ENCODE measurements at regions not wholly inside any gene's neighbourhood (a gene's known extent, or its start where the extent isn't known, plus 50 kb on each side); places are given as distances from the start of the nearest gene placed in this dataset.

DNA sequence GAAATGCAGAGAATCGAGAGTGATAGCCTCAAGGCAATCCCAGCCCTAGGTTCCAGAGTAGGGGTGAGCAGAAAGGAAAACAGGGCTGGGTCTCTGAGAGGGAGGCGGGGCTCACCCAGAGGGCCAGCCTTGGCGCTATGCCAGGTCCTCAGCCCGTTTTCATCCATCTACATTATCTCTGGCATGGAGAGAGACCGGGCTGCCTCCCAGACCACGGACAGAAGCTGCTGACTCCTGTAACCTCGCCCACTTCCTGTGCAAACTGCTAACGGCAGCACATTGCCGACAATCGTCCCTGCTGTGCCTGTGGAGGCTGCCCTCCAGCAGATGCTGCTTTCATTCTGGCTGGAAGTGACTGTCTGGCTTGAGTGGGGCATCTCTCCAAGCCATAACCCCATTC lies 569.1 kb downstream of the NPHP4 start:
- DNase-seq (ENCODE audit: low spot score), result no peak

DNA sequence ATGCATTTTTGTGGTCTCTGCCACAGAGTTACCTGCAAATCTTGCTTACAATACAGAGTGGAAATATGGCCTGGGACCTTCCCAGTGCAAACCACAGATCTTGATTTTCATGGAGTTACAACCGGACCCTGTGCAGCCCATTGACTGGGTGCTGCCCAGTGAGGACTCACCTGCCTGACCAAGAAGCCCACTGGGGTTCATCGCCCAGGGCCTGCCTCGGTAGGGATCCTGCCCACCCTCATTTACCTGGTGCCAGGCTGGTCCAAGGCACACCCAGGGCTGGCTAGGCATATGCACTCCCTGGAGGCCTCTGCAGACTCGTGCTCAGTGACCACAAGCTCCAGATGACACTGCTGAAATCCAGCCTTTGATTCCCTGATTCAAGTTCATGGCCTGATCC lies 572.7 kb downstream of the NPHP4 start:
- DNase-seq (ENCODE audit: low spot score), result no peak

DNA sequence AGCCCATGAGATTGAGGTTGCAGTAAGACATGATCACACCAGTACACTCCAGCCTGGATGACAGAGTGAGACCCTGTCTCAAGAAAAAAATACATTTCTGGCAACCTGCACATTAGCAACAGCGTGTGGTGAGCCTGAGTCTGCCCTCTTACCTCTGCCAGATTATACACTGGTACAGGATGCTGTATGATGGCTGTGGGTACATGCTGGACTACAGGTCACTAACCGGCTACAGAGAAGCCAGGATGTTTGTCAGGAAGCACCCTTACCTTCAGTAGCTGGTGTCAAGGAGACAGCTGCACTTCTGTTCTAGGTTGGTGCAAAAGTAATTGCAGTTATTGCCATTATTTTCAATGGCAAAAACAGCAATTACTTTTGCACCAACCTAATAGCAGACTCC lies 575.7 kb downstream of the NPHP4 start:
- DNase-seq (ENCODE audit: low spot score), result no peak

DNA sequence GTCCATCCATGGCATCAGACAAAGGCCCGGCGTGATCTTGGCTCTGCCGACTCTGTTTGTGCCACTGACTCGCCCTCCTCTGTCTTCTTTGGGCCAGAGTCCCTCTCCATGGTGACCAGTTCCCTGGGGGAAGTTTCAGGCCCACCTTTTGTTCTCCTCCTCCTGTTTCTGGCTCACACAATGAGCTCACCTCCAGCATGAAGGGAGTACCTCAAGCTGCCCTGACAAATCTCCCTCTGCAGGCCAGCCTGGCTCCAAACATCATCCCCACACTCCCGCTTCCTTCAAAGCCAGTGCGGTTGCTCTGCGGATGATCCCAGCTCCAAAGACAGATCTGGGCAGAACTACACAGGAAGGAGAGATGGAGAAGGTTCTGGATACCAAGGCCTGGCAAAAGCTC lies 576.6 kb downstream of the NPHP4 start:
- no peak for DNase-seq (ENCODE audit: low spot score)

DNA sequence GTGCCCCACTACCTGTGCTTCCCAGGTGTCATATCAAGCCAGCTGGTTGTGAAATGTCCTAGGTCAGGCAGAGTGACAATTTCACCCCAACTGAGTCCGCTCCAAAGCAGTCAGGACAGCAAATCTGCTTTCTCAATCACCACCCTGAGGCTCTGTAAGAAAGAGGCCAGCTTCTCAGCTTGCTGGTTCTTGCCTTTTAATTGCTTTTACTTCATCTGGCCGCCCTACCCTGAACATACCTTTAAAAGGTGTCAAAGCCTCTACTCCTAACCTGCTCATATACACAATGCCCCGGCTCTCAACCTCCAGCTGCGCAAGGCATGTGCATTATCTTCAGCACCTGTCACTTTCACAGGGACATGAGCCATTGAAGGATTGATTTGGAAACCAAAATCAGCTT lies 581.6 kb downstream of the NPHP4 start:
- no peak for DNase-seq (ENCODE audit: low spot score)

DNA sequence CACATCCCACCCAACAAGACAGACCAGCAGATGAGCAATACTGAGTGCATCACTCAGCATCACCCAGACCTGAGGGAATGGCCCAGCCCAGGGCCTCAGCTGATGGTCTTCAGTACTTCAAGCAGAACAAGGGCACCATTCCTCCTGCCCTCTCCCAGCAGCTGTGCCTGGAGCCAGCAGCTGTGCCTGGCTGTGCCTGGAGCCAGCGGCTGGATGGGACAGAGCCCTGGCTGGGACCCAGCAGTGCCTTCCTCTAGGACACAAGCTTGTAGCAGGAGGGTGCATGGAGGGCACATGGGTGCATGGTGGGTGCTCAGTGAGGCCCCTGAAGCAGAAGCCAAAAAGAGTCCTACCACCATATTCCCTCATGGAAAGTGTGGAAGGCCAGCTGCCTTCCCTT lies 583.8 kb downstream of the NPHP4 start:
- DNase-seq (ENCODE audit: low spot score), result no peak

DNA sequence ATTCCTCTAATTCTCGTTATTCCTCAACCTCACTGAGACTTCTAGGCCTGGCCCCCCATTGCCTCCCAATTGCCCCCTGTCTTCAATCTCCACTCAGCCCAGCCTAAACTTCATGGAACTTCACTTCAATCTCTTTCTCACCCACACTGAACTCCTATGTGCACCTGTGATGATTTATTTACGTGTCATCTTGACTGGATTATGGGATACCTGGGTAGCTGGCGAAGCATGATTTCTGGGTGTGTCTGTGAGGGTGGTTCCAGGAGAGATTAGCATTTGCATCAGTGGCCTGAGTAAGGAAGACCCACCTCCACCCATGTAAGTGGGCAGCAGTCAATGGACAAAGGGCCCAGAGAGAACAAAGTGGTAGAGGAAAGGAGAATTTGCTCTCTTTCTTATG lies 587.0 kb downstream of the NPHP4 start:
- DNase-seq (ENCODE audit: low spot score), result no peak

DNA sequence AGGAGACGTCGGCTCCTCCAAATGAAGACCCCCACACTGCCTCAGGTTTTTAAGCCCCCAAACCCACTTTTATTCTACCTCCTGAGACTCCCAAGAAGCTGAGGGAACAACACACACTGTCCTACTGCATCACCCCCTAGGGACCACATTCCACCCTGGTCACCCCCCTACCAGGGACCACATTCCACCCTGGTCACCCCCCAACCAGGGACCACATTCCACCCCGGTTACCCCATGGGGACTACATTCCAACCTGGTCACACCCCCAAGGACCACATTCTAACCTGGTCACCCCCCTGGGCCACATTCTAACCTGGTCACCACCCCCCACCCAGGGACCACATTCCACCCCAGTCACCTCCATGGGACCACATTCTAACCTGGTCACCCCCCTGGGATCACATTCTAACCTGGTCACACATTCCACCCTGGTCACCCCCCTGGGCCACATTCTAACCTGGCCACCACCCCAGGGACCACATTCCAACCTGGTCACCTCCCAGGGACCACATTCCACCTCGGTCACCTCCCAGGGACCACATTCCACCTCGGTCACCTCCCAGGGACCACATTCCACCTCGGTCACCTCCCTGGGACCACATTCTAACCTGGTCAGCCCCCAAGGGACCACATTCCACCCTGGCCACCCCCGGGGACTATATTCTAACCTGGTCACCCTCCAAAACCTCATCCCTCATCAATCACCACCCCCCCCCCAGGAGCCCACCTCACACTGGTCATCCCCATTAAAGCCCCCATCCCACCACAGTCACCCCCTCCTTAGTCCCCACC lies 587.6 kb downstream of the NPHP4 start:
- no peak for DNase-seq (ENCODE audit: low spot score)

DNA sequence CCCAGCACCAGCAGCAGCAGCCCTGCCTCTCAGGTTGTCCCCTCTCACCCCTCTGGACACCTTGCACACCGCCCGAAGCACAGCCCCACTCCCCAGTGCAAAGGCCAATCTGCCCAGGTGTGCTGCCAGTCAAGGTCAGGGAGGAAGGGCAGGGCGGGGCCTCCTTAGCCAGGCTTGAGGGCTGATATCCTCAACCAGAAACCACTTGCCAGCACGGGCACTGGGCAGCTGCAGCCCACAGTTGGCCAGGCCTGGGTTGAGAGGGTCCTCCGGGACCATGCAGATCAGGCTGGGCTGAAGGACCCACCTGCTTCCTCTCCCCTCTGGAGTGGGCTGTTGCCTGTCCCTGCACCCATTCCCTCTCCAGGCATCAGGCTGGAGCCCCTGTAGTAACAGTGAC lies 588.3 kb downstream of the NPHP4 start:
- no peak for DNase-seq (ENCODE audit: low spot score)

DNA sequence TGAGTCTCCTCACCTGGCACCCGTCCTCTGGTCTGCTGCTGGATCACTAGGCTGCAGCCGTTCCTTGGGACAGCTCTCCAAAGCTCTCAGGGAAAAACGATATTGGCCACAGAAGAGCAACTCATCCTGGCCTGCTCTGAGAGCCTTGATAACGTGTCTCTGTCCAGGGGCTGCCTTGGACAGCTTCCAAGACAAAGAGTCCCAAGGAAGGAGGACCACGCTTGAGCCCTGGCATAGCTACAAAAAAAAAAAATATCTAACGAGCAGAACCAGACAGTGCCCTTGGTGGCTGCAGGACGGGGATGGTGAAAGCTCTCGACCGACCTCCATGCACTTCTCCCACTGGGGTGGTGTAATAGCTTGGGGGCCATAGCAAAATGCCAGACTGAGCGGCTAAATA lies 589.6 kb downstream of the NPHP4 start:
- no peak for DNase-seq (ENCODE audit: low spot score)

DNA sequence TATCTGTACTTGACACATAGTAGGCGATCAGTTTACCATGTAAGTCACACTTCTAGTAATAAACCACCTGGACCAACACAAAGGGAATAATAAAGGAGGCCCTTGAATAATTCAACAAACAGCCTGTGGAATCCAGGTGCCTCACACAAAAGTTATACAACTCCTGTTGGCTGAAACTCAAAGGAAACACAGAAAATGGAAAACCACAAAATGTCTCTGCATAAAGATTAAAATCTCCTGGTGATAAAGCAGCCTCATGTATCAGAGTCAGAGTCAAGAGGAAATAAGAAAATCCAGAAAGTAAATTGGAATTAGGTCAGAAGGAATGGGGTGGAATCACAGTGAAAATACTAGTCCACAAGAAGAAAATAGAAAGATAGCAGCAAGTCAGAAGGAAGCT lies 592.5 kb downstream of the NPHP4 start:
- no peak for DNase-seq (ENCODE audit: low spot score)

DNA sequence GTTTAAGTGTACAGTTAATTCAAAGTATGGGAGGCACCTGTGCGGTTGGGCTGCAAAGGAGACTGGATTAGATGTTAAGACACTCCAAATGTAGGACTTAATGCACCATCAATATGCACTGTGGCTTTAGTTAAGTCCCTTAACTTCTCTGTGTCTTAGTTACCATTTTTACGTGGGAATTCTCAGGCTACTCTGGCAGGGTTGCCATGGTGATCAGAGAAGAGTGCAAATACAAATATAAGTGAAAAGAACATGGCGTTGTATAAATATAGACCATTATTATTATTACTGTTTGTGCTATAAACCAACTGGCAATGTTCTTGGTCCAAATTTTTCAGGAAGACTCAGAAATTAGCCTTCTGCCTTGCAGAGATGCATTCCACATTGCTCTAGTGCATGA lies 595.6 kb downstream of the NPHP4 start:
- DNase-seq (ENCODE audit: low spot score), result no peak

DNA sequence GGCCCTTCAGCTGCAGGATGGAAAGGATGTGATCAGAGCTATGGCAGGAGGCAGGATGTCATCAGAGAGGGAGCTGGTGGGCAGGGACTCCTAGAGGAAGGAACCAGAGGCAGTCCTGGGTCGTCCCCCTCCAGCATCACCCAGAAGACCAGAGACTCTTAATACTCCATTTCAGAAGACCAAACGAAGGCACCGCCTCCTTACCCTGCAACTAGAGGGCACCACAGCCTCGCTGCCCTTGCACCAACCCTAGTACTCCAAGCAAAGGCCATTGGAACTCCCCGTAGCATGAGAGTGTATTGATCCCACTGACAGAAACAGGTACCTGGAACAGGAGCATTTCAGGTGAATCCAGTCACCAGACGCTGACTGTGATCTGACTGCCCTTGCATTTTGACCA lies 598.1 kb downstream of the NPHP4 start:
- DNase-seq (ENCODE audit: low spot score), result no peak

DNA sequence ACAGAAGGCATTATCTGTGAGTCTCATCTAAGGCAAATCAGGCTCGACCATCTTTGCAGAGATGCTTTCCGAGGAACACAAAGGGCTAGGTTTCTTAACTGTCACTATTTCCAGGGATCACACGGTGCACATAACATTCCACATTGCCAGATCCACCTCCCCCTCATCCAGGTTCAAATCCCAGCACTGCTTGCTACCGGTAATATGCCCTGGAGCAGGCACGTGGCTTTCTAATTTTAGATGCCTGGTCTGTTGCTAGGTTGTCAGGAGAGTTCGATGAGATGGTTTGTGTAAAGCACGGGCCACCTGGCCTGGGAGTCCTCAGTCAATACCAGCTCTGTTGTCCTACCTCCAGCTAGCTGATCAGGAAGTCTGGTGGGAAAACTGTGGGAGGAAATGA lies 598.6 kb downstream of the NPHP4 start:
- DNase-seq (ENCODE audit: low spot score), result no peak

DNA sequence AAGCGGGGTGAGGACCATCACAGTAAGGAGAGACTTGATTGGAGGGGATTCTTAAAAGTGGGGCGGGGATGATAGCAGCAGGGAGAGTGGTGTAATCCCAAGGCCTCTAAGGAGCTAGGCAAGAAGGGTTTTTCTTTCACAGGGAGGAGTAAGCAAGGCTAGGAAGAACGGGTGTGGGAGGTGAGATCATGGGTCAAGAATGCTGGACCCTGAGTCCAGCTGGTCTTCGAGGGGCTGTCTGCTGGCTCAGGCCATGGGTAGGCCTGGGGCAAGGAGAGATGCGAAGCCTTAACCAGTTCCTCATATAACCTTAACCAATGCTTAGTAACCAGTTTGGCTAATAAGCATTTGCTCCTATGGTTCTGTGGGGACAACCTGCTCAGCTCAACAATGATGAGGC lies 599.1 kb downstream of the NPHP4 start:
- DNase-seq (ENCODE audit: low spot score), result no peak

DNA sequence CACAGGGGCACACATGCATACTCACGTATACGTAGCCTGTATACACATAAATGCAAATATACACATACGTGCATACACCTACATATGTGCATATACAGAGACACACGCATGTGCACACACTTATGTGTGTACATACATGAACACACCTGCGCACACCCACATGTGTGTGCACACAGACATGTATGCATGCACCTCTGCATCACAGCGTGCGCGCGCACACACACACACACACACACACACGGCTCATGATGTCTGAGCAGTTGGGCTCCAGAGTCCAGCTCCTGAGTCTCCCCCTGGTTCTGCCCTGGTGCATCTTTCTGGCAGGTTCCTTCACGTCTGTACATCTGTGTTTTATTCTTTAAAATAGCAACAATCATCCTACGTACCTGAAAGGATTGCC lies 600.5 kb downstream of the NPHP4 start:
- no peak for DNase-seq (ENCODE audit: low spot score)

DNA sequence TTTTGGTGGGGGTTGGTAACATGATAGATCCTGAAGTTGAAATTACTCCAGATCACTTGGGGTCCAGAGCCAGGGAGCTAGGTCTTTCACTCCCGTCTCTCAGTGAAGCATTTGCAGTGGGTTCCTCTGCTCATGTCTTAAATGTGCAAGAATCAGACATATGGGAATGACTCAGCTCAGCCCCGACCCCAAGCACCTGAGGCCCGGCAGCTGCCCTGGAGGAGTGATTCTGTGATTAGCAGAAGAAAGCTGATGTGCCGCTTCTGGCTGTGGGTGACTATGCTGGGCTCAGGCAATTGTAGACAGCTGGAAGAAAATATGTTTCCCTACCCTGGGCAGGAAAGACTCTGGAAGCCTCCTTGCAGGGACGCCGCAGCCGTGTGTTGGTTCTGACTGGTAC lies 601.7 kb downstream of the NPHP4 start:
- DNase-seq (ENCODE audit: low spot score), result no peak

DNA sequence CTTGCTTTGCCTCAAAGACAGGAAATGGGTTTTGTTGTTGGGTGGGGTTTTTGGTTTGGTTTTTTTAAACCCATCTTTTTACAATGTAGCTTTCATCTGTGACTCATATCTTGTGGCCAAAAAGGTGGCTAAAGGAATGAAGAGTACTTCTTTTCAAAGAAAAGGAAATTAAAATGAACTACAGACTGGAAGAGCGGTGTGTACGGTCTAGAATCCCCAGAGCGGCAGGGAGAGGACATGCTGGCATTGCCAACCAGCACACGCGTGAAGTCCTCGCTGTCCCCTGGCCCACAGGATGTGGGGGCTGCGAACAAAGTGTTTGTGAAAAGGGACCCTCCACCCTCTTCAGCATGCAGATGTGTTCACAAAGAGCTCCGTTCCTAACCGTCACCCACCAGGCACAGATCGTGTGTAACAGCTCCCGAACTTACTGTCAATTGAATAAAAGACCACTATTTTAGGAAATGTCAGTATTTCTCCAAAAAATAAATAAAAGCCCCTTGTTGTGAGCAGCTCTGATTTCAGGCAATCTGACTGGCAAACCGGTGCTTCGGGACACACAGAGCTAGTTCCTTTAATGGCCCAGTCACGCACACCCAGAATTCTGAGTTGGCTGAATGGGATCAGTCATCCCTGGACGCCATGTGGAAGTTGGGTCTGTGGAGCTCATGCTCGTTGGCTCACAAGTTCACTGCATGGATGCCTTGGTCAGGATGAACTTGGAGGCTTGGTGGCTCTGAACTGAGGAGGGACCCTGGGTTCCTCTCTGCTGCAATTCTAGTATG lies 602.9 kb downstream of the NPHP4 start:
- DNase-seq (ENCODE audit: low spot score), result no peak

DNA sequence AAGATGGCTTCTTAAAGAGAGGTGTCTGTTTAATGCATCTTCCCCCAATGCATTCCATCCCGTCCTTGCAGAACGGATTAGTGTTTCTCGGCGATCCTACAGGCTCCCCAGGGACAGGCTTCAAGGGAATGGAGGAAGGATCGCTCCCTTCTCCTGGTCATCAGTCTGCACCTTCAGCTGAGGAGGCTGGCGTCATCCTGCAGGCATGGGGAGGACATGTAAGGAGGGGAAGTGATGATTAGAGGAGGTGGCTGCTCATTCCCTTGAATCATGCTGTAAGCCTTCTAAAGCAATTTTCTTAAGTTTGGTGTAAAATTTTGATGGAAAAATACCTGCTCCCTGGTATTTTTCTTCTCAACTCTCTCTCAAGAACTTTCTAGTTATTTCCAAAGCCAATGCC lies 603.6 kb downstream of the NPHP4 start:
- DNase-seq (ENCODE audit: low spot score), result no peak

DNA sequence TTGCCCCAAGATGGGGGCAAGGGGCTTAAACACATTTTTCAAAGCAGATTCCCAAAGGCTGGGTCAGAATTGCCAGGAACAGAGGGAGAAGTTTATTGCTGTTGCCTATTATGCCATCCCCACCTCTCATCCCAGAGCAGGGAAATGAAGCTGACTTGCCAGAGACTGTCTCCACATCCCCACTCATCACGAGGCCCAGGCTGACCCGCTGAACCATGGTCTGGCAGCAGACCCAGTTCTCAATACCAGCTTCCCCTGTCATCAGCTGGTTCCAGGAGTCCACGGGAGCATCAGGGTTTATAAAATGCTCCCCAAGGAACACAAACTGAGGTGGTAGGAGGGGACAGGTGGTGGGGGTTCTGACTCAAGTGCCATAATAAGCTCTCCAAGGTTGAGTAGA lies 605.9 kb downstream of the NPHP4 start:
- DNase-seq (ENCODE audit: low spot score), result no peak

DNA sequence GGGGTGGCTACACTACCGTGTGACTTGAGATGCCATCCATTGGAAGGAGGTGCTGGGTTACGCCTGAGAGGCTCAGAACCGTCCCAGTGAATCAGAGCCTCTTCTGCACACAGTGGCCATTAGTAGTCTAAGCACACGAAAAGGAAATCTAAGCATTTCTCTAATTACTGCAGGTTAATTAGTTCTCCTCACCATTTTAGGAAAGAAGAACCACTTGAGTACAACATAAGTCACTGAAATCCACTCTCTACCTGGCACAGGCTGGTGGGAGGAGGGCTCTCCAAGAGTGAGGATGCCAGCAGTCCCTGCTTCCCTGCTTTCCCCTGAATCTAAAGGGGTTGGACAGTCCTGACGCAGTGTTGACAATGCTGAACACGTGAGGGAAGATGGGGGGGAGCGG lies 606.3 kb downstream of the NPHP4 start:
- DNase-seq (ENCODE audit: low spot score), result no peak

DNA sequence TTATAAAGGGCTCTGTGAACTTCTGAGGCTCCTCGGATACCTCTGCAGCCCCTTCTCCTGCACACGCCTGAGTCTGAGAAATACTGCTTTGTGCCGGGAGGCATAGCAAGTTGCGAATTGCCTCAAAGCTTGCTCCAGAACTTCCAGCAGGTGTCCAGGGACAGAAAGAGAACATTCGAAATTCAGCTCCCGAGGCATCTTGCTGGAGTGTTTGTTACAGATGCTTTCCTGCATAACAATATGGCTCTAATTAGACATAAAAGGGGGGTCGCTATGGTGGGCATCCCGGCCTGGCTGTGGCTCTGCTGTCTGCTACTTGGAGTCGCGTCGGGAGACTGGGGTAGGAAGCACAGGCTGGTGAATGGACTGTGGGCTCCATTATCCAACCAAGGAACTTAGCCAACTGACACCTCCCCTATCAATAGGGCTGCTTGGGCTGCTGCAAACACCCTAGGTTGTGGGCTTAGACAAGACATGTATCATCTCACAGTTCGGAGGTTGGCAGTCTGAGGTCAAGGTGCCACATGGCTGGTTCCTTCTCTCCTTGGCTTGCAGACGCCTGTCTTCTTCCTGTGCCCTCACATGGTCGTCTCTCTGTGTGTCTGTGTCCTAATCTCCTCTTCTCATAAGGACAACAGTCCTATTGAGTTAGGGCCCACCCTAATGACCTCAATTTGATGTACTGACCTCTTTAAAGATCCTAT lies 607.0 kb downstream of the NPHP4 start:
- no peak for DNase-seq (ENCODE audit: low spot score)

DNA sequence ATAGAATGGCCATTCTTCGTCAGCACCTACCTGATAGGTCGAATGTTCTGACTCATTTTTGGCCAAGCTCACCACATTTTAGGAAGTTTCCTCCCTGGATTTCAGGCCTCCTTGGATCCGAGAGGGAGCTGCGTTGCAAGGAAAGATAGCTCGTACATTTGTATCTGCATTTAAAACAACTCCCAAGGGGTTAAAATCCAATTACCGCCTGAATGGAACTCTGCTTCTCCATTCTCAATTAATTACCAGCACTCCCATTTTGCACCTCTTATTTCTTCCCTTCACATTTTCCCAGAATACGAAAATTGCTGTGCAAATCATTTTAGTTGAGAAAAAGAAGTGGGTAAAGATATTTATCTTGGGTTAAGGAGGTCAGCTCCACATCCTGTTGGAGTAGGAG lies 610.7 kb downstream of the NPHP4 start:
- DNase-seq (ENCODE audit: low spot score), result no peak
